HCT116 (cell line): ENCODE measurements at regions not wholly inside any gene's neighbourhood (a gene's known extent, or its start where the extent isn't known, plus 50 kb on each side); places are given as distances from the start of the nearest gene placed in this dataset.

Experiments
- ATAC-seq: fragments of 200-7000 bp; cut with Tn5 transposase; 2 replicates; pipeline ENCODE4 v1.9.1; 2020; ENCODE audit warnings: mild to moderate bottlenecking, moderate library complexity
- BruUV-seq: library from RNA; stranded (reverse); fragments of 400-500 nt; replicated peaks from 2 replicates; lab custom pipeline; 2021; lab: Mats Ljungman, UMichigan
- CTCF ChIA-PET: fragments of 300-600 bp; sonication (Branson Sonifier 250); formaldehyde crosslinking; loops from one replicate; lab custom pipeline; 2021; ENCODE audit warnings: antibody characterized with exemption; lab: Charles Lee
- POLR2A ChIA-PET: fragments of 300-600, 350-600 bp; sonication (Branson Sonifier 250); formaldehyde crosslinking; loops from one replicate; lab custom pipeline; 2021; ENCODE audit warnings: antibody characterized with exemption; lab: Charles Lee
- RAD21 ChIA-PET, 2 experiments: fragments of 300-600 bp; sonication (Branson Sonifier 250); formaldehyde crosslinking; loops; one replicate each; lab custom pipeline; 2023; ENCODE audit warnings: low total read pairs in 2 of 2; ENCODE audit not compliant: uncharacterized antibody in 2 of 2, unreplicated experiment in 2 of 2, low non-redundant PET in 1 of 2; lab: Charles Lee
- DNase-seq: peaks from one replicate; pipeline ENCODE4 v3.0.0-alpha.2; 2010; ENCODE audit warnings: low read depth, low spot score
- H2AFZ ChIP-seq: fragments of 200-600 bp; shearing (Covaris generic), sonication (generic); 2 replicates; pipeline ENCODE4 v1.6.1; 2017; ENCODE audit warnings: low read depth, mixed run types, mixed read lengths, antibody characterized with exemption, low read length; ENCODE audit not compliant: poor library complexity, severe bottlenecking
- H3K27ac ChIP-seq: 2 replicates; pipeline ENCODE4 v1.5.1; 2012; ENCODE audit warnings: low read depth, low read length
- H3K27me3 ChIP-seq: fragments of 200-600 bp; sonication (generic); 2 replicates; pipeline ENCODE4 v1.6.1; 2016; ENCODE audit warnings: mixed run types, low read length, mixed read lengths; ENCODE audit not compliant: insufficient read depth
- H3K36me3 ChIP-seq, 2 experiments: fragments of 200-500 bp in 1 of 2; fragments of 200-600 bp in 1 of 2; sonication (Bioruptor generic) in 1 of 2; sonication (generic) in 1 of 2; 2 replicates each; pipeline versions ENCODE4 v1.5.1 to v1.6.1; 2014 to 2016; ENCODE audit warnings: low read length in 2 of 2, inconsistent platforms in 1 of 2, mixed read lengths in 1 of 2, mixed run types in 1 of 2; ENCODE audit not compliant: insufficient read depth in 2 of 2, control insufficient read depth in 1 of 2
- H3K4me1 ChIP-seq, 2 experiments: fragments of 200-600 bp in 1 of 2; sonication (generic) in 1 of 2; 2 replicates each; pipeline versions ENCODE4 v1.5.1 to v1.6.1; 2012 to 2017; ENCODE audit warnings: low read length in 2 of 2, inconsistent platforms in 1 of 2, mild to moderate bottlenecking in 1 of 2, mixed read lengths in 1 of 2, mixed run types in 1 of 2, moderate library complexity in 1 of 2; ENCODE audit not compliant: insufficient read depth in 2 of 2, control insufficient read depth in 1 of 2
- H3K4me2 ChIP-seq: fragments of 200-600 bp; sonication (generic); 2 replicates; pipeline ENCODE4 v1.6.1; 2017; ENCODE audit warnings: mixed run types, low read length, mixed read lengths
- H3K4me3 ChIP-seq, 2 experiments: fragments of 200-600 bp in 1 of 2; sonication (generic) in 1 of 2; replicated peaks in 1 of 2; 2 replicates each; pipeline ENCODE4 v1.5.1; 2011 to 2016; ENCODE audit warnings: low read length in 2 of 2, control low read depth in 1 of 2, low read depth in 1 of 2, mild to moderate bottlenecking in 1 of 2, mixed read lengths in 1 of 2, mixed run types in 1 of 2
- H3K79me2 ChIP-seq: fragments of 200-600 bp; sonication (generic); 2 replicates; pipeline ENCODE4 v1.6.1; 2017; ENCODE audit warnings: mild to moderate bottlenecking, mixed run types, low read length, moderate library complexity, mixed read lengths; ENCODE audit not compliant: insufficient read depth
- H3K9ac ChIP-seq: fragments of 200-600 bp; sonication (generic); 2 replicates; pipeline ENCODE4 v1.6.1; 2016; ENCODE audit warnings: low read length, mixed read lengths
- H3K9me2 ChIP-seq: fragments of 200-600 bp; sonication (generic), shearing (Covaris generic); 2 replicates; pipeline ENCODE4 v1.6.1; 2017; ENCODE audit warnings: mixed run types, mild to moderate bottlenecking, moderate library complexity; ENCODE audit not compliant: insufficient read depth
- H3K9me3 ChIP-seq, 2 experiments: fragments of 200-500 bp in 1 of 2; fragments of 200-600 bp in 1 of 2; sonication (Bioruptor generic) in 1 of 2; sonication (generic) in 1 of 2; 2 replicates each; pipeline ENCODE4 v1.6.1; 2014 to 2017; ENCODE audit warnings: low read length in 2 of 2, mixed read lengths in 2 of 2, inconsistent platforms in 1 of 2, low read depth in 1 of 2, mild to moderate bottlenecking in 1 of 2, mixed run types in 1 of 2, moderate library complexity in 1 of 2; ENCODE audit not compliant: control insufficient read depth in 1 of 2, insufficient read depth in 1 of 2
- H4K20me1 ChIP-seq: fragments of 200-600 bp; sonication (generic), shearing (Covaris generic); 2 replicates; pipeline ENCODE4 v1.6.1; 2017; ENCODE audit warnings: mixed run types, mild to moderate bottlenecking, moderate library complexity; ENCODE audit not compliant: insufficient read depth
- CBX3 ChIP-seq: IDR thresholded peaks from 2 replicates; pipeline ENCODE4 v1.6.1; 2012; ENCODE audit warnings: low read depth
- CEBPB ChIP-seq: IDR thresholded peaks from 2 replicates; pipeline ENCODE4 v1.6.1; 2012; ENCODE audit warnings: low read depth
- EZH2 ChIP-seq: fragments of 200-600 bp; sonication (generic); IDR thresholded peaks from 2 replicates; pipeline ENCODE4 v1.6.1; 2017; ENCODE audit warnings: antibody characterized with exemption, mixed run types
- EZH2phosphoT487 ChIP-seq: fragments of 200-600 bp; IDR thresholded peaks from 2 replicates; pipeline ENCODE4 v1.6.1; 2018; ENCODE audit warnings: antibody characterized with exemption, borderline replicate concordance
- FOSL1 ChIP-seq: IDR thresholded peaks from 2 replicates; pipeline ENCODE4 v1.6.1; 2012; ENCODE audit warnings: low read depth
- JUND ChIP-seq: IDR thresholded peaks from 2 replicates; pipeline ENCODE4 v1.6.1; 2012
- POLR2A ChIP-seq: IDR thresholded peaks from 2 replicates; pipeline ENCODE4 v1.7.0; 2011; ENCODE audit warnings: borderline replicate concordance; ENCODE audit not compliant: insufficient read depth, insufficient read length; ENCODE audit errors: extremely low read depth
- RAD21 ChIP-seq: IDR thresholded peaks from 2 replicates; pipeline ENCODE4 v1.6.1; 2012; ENCODE audit warnings: low read depth, mild to moderate bottlenecking
- SRF ChIP-seq: IDR thresholded peaks from 2 replicates; pipeline ENCODE4 v1.6.1; 2012; ENCODE audit warnings: low read depth
- TCF7L2 ChIP-seq: IDR thresholded peaks from 2 replicates; pipeline ENCODE4 v1.7.0; 2011; ENCODE audit warnings: borderline replicate concordance, inconsistent platforms; ENCODE audit not compliant: insufficient read depth, insufficient read length; ENCODE audit errors: extremely low read depth
- ZBTB33 ChIP-seq: IDR thresholded peaks from 2 replicates; pipeline ENCODE4 v1.6.1; 2011; ENCODE audit warnings: mild to moderate bottlenecking, low read length, moderate library complexity; ENCODE audit not compliant: insufficient replicate concordance; ENCODE audit errors: extremely low read depth
- ZFX ChIP-seq: fragments of 450-650 bp; IDR thresholded peaks from 2 replicates; pipeline ENCODE4 v1.6.1; 2017
- ZNF274 ChIP-seq: fragments of 200-500 bp; sonication (Bioruptor generic); IDR thresholded peaks from 2 replicates; pipeline ENCODE4 v1.6.1; 2014; ENCODE audit warnings: mild to moderate bottlenecking, low read depth, low read length, inconsistent platforms
- intact Hi-C: fragments of 100-400 bp; cut with micrococcal nuclease; formaldehyde crosslinking; loops from 2 replicates; pipeline ENCODE4 v1.10.0; 2022

GRCh38 chr13:111511219-111511732, 190.8 kb downstream of the TEX29 start:
- Histone ChIP-seq H3K9me2 (no peaks in the 10 kb centered on the region), H3K4me3 (no peak overlapping the region), H3K9me3 (no peaks in the 10 kb centered on the region), H4K20me1 (no peaks in the 10 kb centered on the region), H3K79me2 (no peaks in the 10 kb centered on the region), H3K4me1 (no peaks in the 10 kb centered on the region), H2AFZ (no peak overlapping the region), H3K4me2 (no peak overlapping the region), H3K27ac (no peak overlapping the region), H3K9ac (no peak overlapping the region), H3K36me3 (no peaks in the 10 kb centered on the region), H3K27me3 (peaks cover 17% of the 10 kb centered on the region; the same call in 1 of the 2 replicates)
- RAD21 ChIA-PET, result no interaction called here
- no TSS peak for BruUV-seq
- POLR2A ChIA-PET, result no interaction called here
- intact Hi-C loops, result no loop called here
- TF ChIP-seq ZNF274 (no peak), ZFX (no peak), RAD21 (no peak), ZBTB33 (no peak), CBX3 (no peak), EZH2phosphoT487 (no peak), TCF7L2 (no peak), CEBPB (no peak), FOSL1 (no peak), JUND (no peak), EZH2 (no peak), SRF (no peak), POLR2A (no peak)
- CTCF ChIA-PET, result no interaction called here
- ATAC-seq, result no peak
- no peak for DNase-seq
